Fibroblast of lung (primary cell): ENCODE measurements at regions not wholly inside any gene's neighbourhood (a gene's known extent, or its start where the extent isn't known, plus 50 kb on each side); places are given as distances from the start of the nearest gene placed in this dataset.

Experiments
- DNase-seq, 2 donors: peaks; one replicate each; pipeline versions ENCODE4 v3.0.0 to v3.0.0-alpha.2; 2010; ENCODE audit warnings: low read depth in 2 of 2
- H2AFZ ChIP-seq: 2 replicates; pipeline ENCODE4 v1.5.1; 2012; ENCODE audit warnings: low read length, control low read depth, inconsistent platforms
- H3K27ac ChIP-seq: 2 replicates; pipeline ENCODE4 v1.5.1; 2011; ENCODE audit warnings: low read length, control low read depth; ENCODE audit not compliant: insufficient read depth
- H3K27me3 ChIP-seq: 2 replicates; pipeline ENCODE4 v1.5.1; 2011; ENCODE audit warnings: mild to moderate bottlenecking, low read length; ENCODE audit not compliant: control insufficient read depth, insufficient read depth
- H3K36me3 ChIP-seq: 2 replicates; pipeline ENCODE4 v1.5.1; 2011; ENCODE audit warnings: low read length; ENCODE audit not compliant: control insufficient read depth, insufficient read depth
- H3K4me1 ChIP-seq: 2 replicates; pipeline ENCODE4 v1.5.1; 2011; ENCODE audit warnings: low read length; ENCODE audit not compliant: control insufficient read depth, insufficient read depth; ENCODE audit errors: extremely low read depth
- H3K4me2 ChIP-seq: 2 replicates; pipeline ENCODE4 v1.5.1; 2011; ENCODE audit warnings: low read length, control low read depth; ENCODE audit not compliant: insufficient read depth; ENCODE audit errors: extremely low read depth
- H3K4me3 ChIP-seq, 4 experiments: fragments of 200-600 bp in 1 of 4; sonication (generic) in 1 of 4; replicated peaks in 1 of 4; 2 replicates each; pipeline ENCODE4 v1.5.1; 2011 to 2016; ENCODE audit warnings: low read length in 4 of 4, low read depth in 3 of 4, mild to moderate bottlenecking in 3 of 4, control low read depth in 2 of 4, inconsistent platforms in 1 of 4, mixed read lengths in 1 of 4; ENCODE audit not compliant: insufficient read depth in 1 of 4; ENCODE audit errors: control extremely low read depth in 1 of 4
- H3K79me2 ChIP-seq: 2 replicates; pipeline ENCODE4 v1.5.1; 2012; ENCODE audit warnings: mild to moderate bottlenecking, low read length, inconsistent platforms; ENCODE audit not compliant: control insufficient read depth, insufficient read depth
- H3K9ac ChIP-seq: 2 replicates; pipeline ENCODE4 v1.5.1; 2011; ENCODE audit warnings: mild to moderate bottlenecking, low read length, control low read depth; ENCODE audit not compliant: insufficient read depth
- H3K9me3 ChIP-seq: 2 replicates; pipeline ENCODE4 v1.5.1; 2012; ENCODE audit warnings: low read depth, low read length; ENCODE audit not compliant: control insufficient read depth, insufficient read depth
- H4K20me1 ChIP-seq: 2 replicates; pipeline ENCODE4 v1.5.1; 2011; ENCODE audit warnings: low read length; ENCODE audit not compliant: control insufficient read depth, insufficient read depth; ENCODE audit errors: extremely low read depth
- EZH2 ChIP-seq: IDR thresholded peaks from 2 replicates; pipeline ENCODE4 v1.5.1; 2012; ENCODE audit warnings: low read length, control low read depth, mild to moderate bottlenecking; ENCODE audit errors: missing control alignments
- TF ChIP-seq, protein P1 (sequence below), 2 donors: IDR thresholded peaks in 1 of 2; conservative IDR thresholded peaks in 1 of 2; 1 replicate in 1 of 2; 2 replicates in 1 of 2; pipeline ENCODE4 v1.5.1; 2011 to 2012; ENCODE audit warnings: low read length in 2 of 2, control low read depth in 1 of 2, inconsistent platforms in 1 of 2, low read depth in 1 of 2, mild to moderate bottlenecking in 1 of 2

- no peak overlapping the region for H3K9ac ChIP-seq
- H3K79me2 ChIP-seq: no peaks in the 10 kb centered on the region
- no peak for DNase-seq
- H3K27me3 ChIP-seq: no peaks in the 10 kb centered on the region
- no peaks in the 10 kb centered on the region for H4K20me1 ChIP-seq
- H3K9me3 ChIP-seq: no peaks in the 10 kb centered on the region
- no peak overlapping the region for H3K4me3 ChIP-seq
- H2AFZ ChIP-seq: no peak overlapping the region
- H3K27ac ChIP-seq: no peak overlapping the region
- H3K36me3 ChIP-seq: no peaks in the 10 kb centered on the region
- TF ChIP-seq EZH2: no peak
- TF ChIP-seq, protein P1, sequence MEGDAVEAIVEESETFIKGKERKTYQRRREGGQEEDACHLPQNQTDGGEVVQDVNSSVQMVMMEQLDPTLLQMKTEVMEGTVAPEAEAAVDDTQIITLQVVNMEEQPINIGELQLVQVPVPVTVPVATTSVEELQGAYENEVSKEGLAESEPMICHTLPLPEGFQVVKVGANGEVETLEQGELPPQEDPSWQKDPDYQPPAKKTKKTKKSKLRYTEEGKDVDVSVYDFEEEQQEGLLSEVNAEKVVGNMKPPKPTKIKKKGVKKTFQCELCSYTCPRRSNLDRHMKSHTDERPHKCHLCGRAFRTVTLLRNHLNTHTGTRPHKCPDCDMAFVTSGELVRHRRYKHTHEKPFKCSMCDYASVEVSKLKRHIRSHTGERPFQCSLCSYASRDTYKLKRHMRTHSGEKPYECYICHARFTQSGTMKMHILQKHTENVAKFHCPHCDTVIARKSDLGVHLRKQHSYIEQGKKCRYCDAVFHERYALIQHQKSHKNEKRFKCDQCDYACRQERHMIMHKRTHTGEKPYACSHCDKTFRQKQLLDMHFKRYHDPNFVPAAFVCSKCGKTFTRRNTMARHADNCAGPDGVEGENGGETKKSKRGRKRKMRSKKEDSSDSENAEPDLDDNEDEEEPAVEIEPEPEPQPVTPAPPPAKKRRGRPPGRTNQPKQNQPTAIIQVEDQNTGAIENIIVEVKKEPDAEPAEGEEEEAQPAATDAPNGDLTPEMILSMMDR (conservative IDR thresholded peaks at IDR 0.05 in 1 of 2, IDR thresholded peaks at IDR 0.05 in 1 of 2; ENCODE audit: low read depth in 1 of 2, low read length in 2 of 2): no peak
- no peaks in the 10 kb centered on the region for H3K4me1 ChIP-seq
- H3K4me2 ChIP-seq: no peak overlapping the region
These were observed 58.4 kb upstream of the USPL1 start for GRCh38 chr13:30559274-30559673.

GRCh38 chr13:30560212-30560611 lies 57.5 kb upstream of the USPL1 start:
- H3K9ac ChIP-seq: no peak overlapping the region
- no peaks in the 10 kb centered on the region for H3K4me1 ChIP-seq
- no peak overlapping the region for H3K4me3 ChIP-seq
- no peak for TF ChIP-seq EZH2
- TF ChIP-seq, protein P1 (conservative IDR thresholded peaks at IDR 0.05 in 1 of 2, IDR thresholded peaks at IDR 0.05 in 1 of 2; ENCODE audit: low read depth in 1 of 2, low read length in 2 of 2): no peak
- no peaks in the 10 kb centered on the region for H3K27me3 ChIP-seq
- no peak overlapping the region for H3K4me2 ChIP-seq
- no peaks in the 10 kb centered on the region for H3K9me3 ChIP-seq
- no peak overlapping the region for H3K27ac ChIP-seq
- H2AFZ ChIP-seq: no peak overlapping the region
- DNase-seq: peak in 1 of 2 donors; percentile 31
- H4K20me1 ChIP-seq: no peaks in the 10 kb centered on the region
- no peaks in the 10 kb centered on the region for H3K36me3 ChIP-seq
- H3K79me2 ChIP-seq: no peaks in the 10 kb centered on the region

GRCh38 chr13:30561511-30561910 lies 56.2 kb upstream of the USPL1 start:
- no peak overlapping the region for H3K4me3 ChIP-seq
- no peak overlapping the region for H3K9ac ChIP-seq
- no peak overlapping the region for H2AFZ ChIP-seq
- H3K27ac ChIP-seq: no peak overlapping the region
- no peaks in the 10 kb centered on the region for H3K4me1 ChIP-seq
- H3K36me3 ChIP-seq: no peaks in the 10 kb centered on the region
- H4K20me1 ChIP-seq: no peaks in the 10 kb centered on the region
- no peaks in the 10 kb centered on the region for H3K79me2 ChIP-seq
- TF ChIP-seq, protein P1 (conservative IDR thresholded peaks at IDR 0.05 in 1 of 2, IDR thresholded peaks at IDR 0.05 in 1 of 2; ENCODE audit: low read depth in 1 of 2, low read length in 2 of 2): no peak
- no peak for TF ChIP-seq EZH2
- DNase-seq: peak in 1 of 2 donors; percentile 51
- H3K4me2 ChIP-seq: no peak overlapping the region
- H3K9me3 ChIP-seq: no peaks in the 10 kb centered on the region
- H3K27me3 ChIP-seq: no peaks in the 10 kb centered on the region
